Duodenal mucosa (tissue), 2 donors: ENCODE measurements at regions not wholly inside any gene's neighbourhood (a gene's known extent, or its start where the extent isn't known, plus 50 kb on each side); places are given as distances from the start of the nearest gene placed in this dataset.

Source experiments
- H3K27ac ChIP-seq: one replicate; pipeline ENCODE4 v1.7.0; 2013; ENCODE audit warnings: low read depth, low read length
- H3K27me3 ChIP-seq, 2 donors: one replicate each; pipeline ENCODE4 v1.7.0; 2013; ENCODE audit warnings: low read length in 2 of 2, control low read depth in 1 of 2; ENCODE audit not compliant: insufficient read depth in 2 of 2, control insufficient read depth in 1 of 2
- H3K36me3 ChIP-seq, 2 donors: one replicate each; pipeline ENCODE4 v1.7.0; 2013; ENCODE audit warnings: low read length in 2 of 2, control low read depth in 1 of 2; ENCODE audit not compliant: insufficient read depth in 2 of 2, control insufficient read depth in 1 of 2
- H3K4me1 ChIP-seq, 2 donors: one replicate each; pipeline ENCODE4 v1.7.0; 2013; ENCODE audit warnings: low read length in 2 of 2, control low read depth in 1 of 2; ENCODE audit not compliant: insufficient read depth in 2 of 2, control insufficient read depth in 1 of 2
- H3K4me3 ChIP-seq, 2 donors: one replicate each; pipeline ENCODE4 v1.7.0; 2013; ENCODE audit warnings: low read length in 2 of 2, low read depth in 1 of 2
- H3K9ac ChIP-seq, 2 donors: one replicate each; pipeline ENCODE4 v1.7.0; 2013; ENCODE audit warnings: low read length in 2 of 2, low read depth in 1 of 2
- H3K9me3 ChIP-seq, 2 donors: one replicate each; pipeline ENCODE4 v1.7.0; 2013; ENCODE audit warnings: low read length in 2 of 2, control low read depth in 1 of 2; ENCODE audit not compliant: control insufficient read depth in 1 of 2

DNA sequence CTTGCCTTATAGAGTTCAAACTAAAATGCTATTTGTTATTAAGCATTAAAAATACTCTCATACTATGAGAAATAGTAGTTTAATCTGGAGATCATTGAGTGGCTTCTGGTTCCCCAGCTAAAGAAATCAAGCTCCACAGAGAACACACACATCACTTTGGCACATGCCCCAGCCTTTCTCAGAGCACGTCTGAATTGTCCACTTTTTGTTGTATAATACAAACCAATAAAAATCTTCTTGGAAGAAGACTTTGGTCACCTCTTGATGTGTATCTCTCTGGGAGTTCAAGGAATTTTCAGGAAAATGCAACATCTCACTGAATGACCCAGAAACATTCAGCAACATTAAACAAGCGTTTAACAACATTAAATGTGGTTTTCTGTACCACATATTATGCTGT lies 413.9 kb downstream of the GALC start:
- Histone ChIP-seq H3K4me1 (no peaks in the 10 kb centered on the region), H3K27me3 (no peaks in the 10 kb centered on the region), H3K36me3 (no peaks in the 10 kb centered on the region), H3K4me3 (no peak overlapping the region), H3K9ac (no peak overlapping the region), H3K27ac (no peak overlapping the region), H3K9me3 (peaks cover 0 to 3% of the 10 kb centered on the region in 2 donors)

DNA sequence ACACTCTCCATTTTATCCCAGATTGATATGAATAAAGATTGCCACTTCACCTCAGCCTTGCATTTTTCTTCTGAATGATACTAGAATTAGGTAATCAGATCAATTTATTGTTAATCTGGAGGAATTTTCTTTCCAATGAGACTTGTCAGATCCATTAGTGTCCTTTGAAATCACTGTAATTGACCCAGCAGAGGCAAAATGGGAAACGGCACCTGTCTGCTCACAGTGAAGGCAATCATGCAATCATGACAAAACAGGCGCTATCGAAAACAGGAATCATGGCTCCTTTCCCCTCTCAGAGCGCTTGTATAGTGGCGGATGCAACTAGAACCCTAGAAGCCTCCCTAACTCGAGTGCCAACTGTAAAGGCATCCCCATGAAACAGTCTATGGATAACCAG lies 417.6 kb downstream of the GALC start:
- no peaks in the 10 kb centered on the region for H3K27me3 ChIP-seq
- H3K4me1 ChIP-seq = no peaks in the 10 kb centered on the region
- no peak overlapping the region for H3K9ac ChIP-seq
- no peak overlapping the region for H3K4me3 ChIP-seq
- H3K27ac ChIP-seq = no peak overlapping the region
- no peaks in the 10 kb centered on the region for H3K36me3 ChIP-seq
- peaks cover 0 to 3% of the 10 kb centered on the region in 2 donors for H3K9me3 ChIP-seq

DNA sequence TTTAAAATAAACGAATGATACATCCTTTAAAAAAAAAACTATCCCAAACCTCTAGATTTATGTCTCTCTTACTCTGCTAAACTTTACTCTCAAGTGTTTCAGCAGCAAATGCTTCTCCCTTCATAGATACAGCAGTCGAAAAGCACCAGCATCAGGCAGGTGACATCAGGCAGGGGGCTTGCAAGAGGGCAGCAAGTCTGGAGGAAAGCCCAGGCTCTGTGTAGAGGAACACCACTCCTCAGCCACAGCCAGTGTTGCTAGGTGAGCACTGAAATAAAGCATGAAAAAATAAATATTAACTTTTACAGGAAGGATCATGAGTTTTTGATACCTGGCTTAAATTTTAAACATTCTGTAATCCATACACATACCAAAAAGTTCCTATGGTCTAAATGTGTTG lies 419.4 kb downstream of the GALC start:
- Histone ChIP-seq H3K9me3 (peaks cover 5 to 7% of the 10 kb centered on the region in 2 donors), H3K36me3 (no peaks in the 10 kb centered on the region), H3K27me3 (no peaks in the 10 kb centered on the region), H3K27ac (no peak overlapping the region), H3K9ac (no peak overlapping the region), H3K4me3 (no peak overlapping the region), H3K4me1 (no peaks in the 10 kb centered on the region)

DNA sequence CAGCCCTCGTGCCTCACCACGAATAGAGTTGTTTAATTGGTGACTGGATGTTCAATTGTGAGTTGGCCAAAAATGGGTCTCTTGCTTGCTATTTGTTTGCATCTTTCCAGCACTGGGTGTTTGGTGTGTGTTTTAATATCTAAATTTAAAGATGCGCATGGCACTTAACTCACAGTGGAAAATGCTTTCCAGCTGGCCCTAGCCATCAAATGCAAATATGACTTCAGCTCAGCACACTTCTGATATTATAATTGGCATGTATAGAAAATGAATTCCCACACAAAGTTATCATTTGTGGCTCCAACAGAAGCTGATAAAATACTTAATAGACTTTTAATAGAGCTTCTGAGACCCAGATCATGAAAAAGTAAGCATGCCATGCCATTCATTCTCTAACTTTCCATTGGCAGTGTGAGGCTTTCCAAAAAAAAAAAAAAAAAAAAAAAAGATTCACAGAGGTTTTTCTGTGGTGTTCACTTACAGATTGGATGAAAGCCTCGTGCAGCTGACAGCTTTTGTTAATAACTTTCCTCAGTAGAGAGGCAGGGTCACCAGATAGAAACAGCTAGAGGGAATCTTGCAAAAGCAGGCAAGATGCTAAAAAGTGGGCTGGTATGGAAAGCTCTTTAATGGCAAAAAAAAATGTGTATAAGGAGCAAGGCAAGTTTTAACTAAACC lies 425.2 kb downstream of the GALC start:
- H3K9ac ChIP-seq = no peak overlapping the region
- no peaks in the 10 kb centered on the region for H3K36me3 ChIP-seq
- no peaks in the 10 kb centered on the region for H3K4me1 ChIP-seq
- no peaks in the 10 kb centered on the region for H3K27me3 ChIP-seq
- H3K4me3 ChIP-seq = no peak overlapping the region
- no peak overlapping the region for H3K27ac ChIP-seq
- peaks cover 10 to 13% of the 10 kb centered on the region in 2 donors for H3K9me3 ChIP-seq

DNA sequence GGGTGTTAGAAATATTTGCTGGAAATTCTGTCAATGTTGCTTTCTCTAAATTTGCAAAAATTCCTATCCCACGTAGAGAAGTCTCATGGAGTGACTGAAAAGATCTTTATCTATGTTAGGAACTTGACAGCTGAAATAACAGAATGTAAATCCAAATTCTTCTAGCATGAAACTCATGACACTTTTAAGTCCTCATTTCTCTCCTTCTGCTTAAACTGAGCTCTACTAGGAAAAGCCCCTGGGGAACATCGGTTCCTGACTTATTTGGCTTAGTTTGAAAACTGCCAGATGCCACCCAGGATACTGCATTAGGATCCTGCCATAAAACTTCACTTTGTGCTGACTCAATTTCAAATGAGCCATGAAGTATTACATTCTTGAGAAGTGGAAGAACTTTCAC lies 426.0 kb downstream of the GALC start:
- Histone ChIP-seq H3K9me3 (peaks cover 10 to 13% of the 10 kb centered on the region in 2 donors), H3K27ac (no peak overlapping the region), H3K4me3 (no peak overlapping the region), H3K9ac (no peak overlapping the region), H3K4me1 (no peaks in the 10 kb centered on the region), H3K36me3 (no peaks in the 10 kb centered on the region), H3K27me3 (no peaks in the 10 kb centered on the region)

DNA sequence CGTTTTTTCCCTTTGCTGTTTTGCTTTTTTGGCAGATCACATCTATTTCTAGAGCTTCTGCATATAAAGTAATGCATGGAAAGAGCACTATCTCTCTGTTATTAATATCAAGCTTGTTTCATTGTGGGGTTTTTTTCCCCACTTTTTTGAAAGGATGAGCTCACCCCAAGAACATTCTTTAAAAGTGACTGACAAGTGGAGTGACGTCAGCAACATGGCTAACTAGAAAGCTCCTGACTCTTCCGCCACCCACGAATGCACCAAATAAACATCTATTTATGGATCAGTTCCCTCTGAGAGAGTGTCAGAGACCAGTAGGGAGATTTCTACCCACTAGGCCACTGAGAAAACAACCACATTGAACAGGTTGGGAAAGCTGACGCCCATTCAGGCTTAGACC lies 445.4 kb downstream of the GALC start:
- Histone ChIP-seq H3K9me3 (peaks cover 7 to 27% of the 10 kb centered on the region in 2 donors), H3K4me3 (no peak overlapping the region), H3K9ac (no peak overlapping the region), H3K27me3 (no peaks in the 10 kb centered on the region), H3K4me1 (no peaks in the 10 kb centered on the region), H3K36me3 (no peaks in the 10 kb centered on the region), H3K27ac (no peak overlapping the region)

DNA sequence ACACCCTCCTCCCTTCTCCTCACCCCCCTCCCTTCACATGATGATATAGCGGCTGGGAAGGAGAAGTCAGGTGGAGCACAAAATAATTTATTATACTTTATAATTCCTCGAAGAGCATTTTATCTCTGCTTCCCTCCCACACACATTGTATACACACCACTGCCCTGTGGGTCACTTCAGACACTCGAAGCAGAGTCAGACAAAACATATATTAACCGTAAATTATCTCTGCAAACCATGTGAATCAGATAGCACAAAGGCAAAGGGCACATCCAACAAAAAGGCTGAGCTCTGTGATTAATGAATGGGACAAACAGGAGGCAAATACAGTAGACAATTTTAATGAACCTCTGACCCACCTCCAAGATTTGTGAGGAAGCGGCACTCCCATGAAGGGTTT lies 450.7 kb downstream of the GALC start:
- H3K9ac ChIP-seq = no peak overlapping the region
- no peaks in the 10 kb centered on the region for H3K36me3 ChIP-seq
- no peaks in the 10 kb centered on the region for H3K4me1 ChIP-seq
- H3K27ac ChIP-seq = no peak overlapping the region
- H3K4me3 ChIP-seq = no peak overlapping the region
- H3K9me3 ChIP-seq = peaks cover 8 to 20% of the 10 kb centered on the region in 2 donors
- H3K27me3 ChIP-seq = no peaks in the 10 kb centered on the region

DNA sequence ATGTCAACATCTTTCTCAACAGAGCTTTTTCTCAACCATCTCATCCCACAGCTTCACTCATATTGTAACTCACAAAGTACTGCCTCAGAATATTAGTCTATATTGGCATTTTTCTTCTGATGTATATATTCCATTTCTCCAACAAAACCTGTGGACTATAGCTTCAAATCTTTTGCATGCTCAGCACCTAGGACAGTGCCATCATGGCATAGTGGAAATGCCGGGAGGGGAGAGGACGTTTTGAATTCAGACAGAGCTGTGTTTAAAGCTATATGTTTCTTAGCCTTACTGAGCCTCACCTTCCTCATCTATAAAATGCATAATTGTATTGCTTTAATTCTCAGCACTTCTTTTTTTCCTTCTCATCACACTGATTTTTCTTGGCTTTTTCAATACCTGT lies 452.6 kb downstream of the GALC start:
- H3K4me3 ChIP-seq = no peak overlapping the region
- H3K4me1 ChIP-seq = no peaks in the 10 kb centered on the region
- no peak overlapping the region for H3K9ac ChIP-seq
- no peaks in the 10 kb centered on the region for H3K27me3 ChIP-seq
- no peak overlapping the region for H3K27ac ChIP-seq
- peaks cover 10 to 20% of the 10 kb centered on the region in 2 donors for H3K9me3 ChIP-seq
- H3K36me3 ChIP-seq = no peaks in the 10 kb centered on the region

DNA sequence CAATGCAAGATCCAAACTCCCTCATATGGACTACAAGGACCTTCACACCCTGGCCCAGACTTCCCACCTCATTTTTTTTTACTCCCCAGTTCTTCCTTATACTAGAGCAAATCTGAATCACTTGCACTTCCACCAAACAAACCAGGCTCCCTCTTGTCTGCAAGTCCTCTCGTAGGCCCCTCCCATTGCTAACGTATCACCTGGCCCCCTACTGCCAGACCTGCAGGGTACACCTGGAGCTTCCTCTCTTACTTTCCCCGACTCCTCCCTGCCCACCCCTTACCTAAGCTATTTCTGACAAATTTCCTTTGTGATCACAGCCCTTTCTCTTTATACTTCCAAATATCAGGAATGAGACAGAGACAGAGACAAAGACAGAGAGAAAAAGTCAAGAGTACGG lies 463.9 kb downstream of the GALC start:
- H3K9me3 ChIP-seq = peaks cover 4 to 13% of the 10 kb centered on the region in 2 donors
- no peak overlapping the region for H3K9ac ChIP-seq

DNA sequence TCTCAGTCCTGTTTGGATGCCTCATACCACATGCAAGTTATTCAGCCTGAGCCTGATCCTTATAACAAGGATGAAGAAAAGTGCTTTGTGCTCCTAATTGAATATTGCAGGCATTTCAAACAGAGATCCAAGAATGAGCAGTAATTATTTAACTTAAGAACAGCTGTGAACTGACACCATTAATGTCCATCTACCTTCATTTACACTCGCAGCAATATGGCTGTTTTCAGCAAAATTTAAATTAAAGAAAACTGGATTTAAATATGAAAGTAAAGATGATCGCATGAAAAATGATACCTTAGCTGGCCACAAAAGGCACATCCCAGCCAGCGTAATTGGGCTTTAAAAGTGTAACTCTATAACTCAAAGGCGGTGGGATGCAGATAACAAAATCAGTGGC lies 466.3 kb downstream of the GALC start:
- H3K27me3 ChIP-seq = no peaks in the 10 kb centered on the region
- no peak overlapping the region for H3K27ac ChIP-seq
- H3K4me1 ChIP-seq = no peaks in the 10 kb centered on the region

More for the DNA sequence above, 463.9 kb downstream of the GALC start:
- H3K4me3 ChIP-seq = no peak overlapping the region
- H3K27ac ChIP-seq = no peak overlapping the region
- no peaks in the 10 kb centered on the region for H3K27me3 ChIP-seq
- no peaks in the 10 kb centered on the region for H3K4me1 ChIP-seq
- no peaks in the 10 kb centered on the region for H3K36me3 ChIP-seq

More for the DNA sequence above, 466.3 kb downstream of the GALC start:
- Histone ChIP-seq H3K9me3 (peaks cover under 1 to 13% of the 10 kb centered on the region in 2 donors), H3K4me3 (no peak overlapping the region), H3K36me3 (no peaks in the 10 kb centered on the region), H3K9ac (no peak overlapping the region)
